Lower leg skin (tissue), 3 donors: ENCODE measurements at regions not wholly inside any gene's neighbourhood (a gene's known extent, or its start where the extent isn't known, plus 50 kb on each side); places are given as distances from the start of the nearest gene placed in this dataset.

Experiments used
- CTCF ChIP-seq, 3 donors: fragments of 450-650 bp; IDR thresholded peaks; one replicate each; pipeline ENCODE4 v1.5.1; 2016; ENCODE audit warnings: antibody characterized with exemption in 3 of 3, mild to moderate bottlenecking in 3 of 3, moderate library complexity in 2 of 3
- POLR2A ChIP-seq, 2 donors: fragments of 450-650 bp; IDR thresholded peaks; one replicate each; pipeline ENCODE4 v1.6.1; 2016 to 2017; ENCODE audit warnings: antibody characterized with exemption in 2 of 2, mild to moderate bottlenecking in 1 of 2, moderate library complexity in 1 of 2

GRCh38 chr21:14833666-14834351, 231.0 kb downstream of the NRIP1 start:
- TF ChIP-seq CTCF (IDR thresholded peaks at IDR 0.05) (no peak), POLR2A (IDR thresholded peaks at IDR 0.05) (no peak)
